ENCODE measurements at regions not wholly inside any gene's neighbourhood (a gene's known extent, or its start where the extent isn't known, plus 50 kb on each side); places are given as distances from the start of the nearest gene placed in this dataset.
"Not testable (repeated sequence)": the region's sequence is repeated elsewhere in the genome, so short reads cannot be mapped to it uniquely, and the experiment has no call there.

DNA sequence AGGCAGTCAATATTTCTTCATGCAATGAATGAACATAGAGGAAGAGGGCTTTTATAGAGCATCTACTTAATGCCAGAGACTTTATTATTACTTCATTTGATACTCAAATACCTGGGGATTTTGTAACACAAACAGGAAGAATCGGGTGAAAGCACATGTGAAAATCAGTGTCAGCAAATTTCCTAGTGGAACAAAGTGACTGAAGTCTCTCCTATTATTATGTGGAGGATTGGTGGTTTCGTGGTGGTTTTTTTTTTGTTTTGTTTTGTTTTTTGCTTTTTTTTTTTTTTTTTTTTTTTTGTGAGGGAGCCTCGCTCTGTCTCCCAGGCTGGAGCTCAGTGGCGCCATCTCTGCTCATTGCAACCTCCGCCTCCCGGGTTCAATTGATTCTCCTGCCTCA is 207.0 kb downstream of the RRAGB start:
- TF ChIP-seq, protein P1, sequence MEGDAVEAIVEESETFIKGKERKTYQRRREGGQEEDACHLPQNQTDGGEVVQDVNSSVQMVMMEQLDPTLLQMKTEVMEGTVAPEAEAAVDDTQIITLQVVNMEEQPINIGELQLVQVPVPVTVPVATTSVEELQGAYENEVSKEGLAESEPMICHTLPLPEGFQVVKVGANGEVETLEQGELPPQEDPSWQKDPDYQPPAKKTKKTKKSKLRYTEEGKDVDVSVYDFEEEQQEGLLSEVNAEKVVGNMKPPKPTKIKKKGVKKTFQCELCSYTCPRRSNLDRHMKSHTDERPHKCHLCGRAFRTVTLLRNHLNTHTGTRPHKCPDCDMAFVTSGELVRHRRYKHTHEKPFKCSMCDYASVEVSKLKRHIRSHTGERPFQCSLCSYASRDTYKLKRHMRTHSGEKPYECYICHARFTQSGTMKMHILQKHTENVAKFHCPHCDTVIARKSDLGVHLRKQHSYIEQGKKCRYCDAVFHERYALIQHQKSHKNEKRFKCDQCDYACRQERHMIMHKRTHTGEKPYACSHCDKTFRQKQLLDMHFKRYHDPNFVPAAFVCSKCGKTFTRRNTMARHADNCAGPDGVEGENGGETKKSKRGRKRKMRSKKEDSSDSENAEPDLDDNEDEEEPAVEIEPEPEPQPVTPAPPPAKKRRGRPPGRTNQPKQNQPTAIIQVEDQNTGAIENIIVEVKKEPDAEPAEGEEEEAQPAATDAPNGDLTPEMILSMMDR (IDR thresholded peaks at IDR 0.05; ENCODE audit: low read depth, low read length), result no peak
- H3K4me3 ChIP-seq (ENCODE audit: low read depth, low read length), result no peak overlapping the region

GRCh38 chrX:55928529-55928928 is 211.0 kb downstream of the RRAGB start:
- H3K4me3 ChIP-seq (ENCODE audit: low read depth, low read length), result not testable (repeated sequence)

Data from WI38 (cell line).